Gastroesophageal sphincter (tissue), 3 donors: ENCODE measurements at regions not wholly inside any gene's neighbourhood (a gene's known extent, or its start where the extent isn't known, plus 50 kb on each side); places are given as distances from the start of the nearest gene placed in this dataset.

ENCODE experiments used
- EP300 ChIP-seq: sonication (generic); formaldehyde crosslinking; IDR thresholded peaks from one replicate; pipeline ENCODE4 v1.6.1; 2017; ENCODE audit warnings: antibody characterized with exemption, mild to moderate bottlenecking
- POLR2A ChIP-seq, 2 donors: fragments of 450-650 bp; IDR thresholded peaks; one replicate each; pipeline ENCODE4 v1.6.1; 2017; ENCODE audit warnings: antibody characterized with exemption in 2 of 2, mild to moderate bottlenecking in 2 of 2, moderate library complexity in 1 of 2
- POLR2AphosphoS5 ChIP-seq: sonication (generic); formaldehyde crosslinking; IDR thresholded peaks from one replicate; pipeline ENCODE4 v1.6.1; 2017; ENCODE audit warnings: antibody characterized with exemption
- TF ChIP-seq, protein P1 (sequence below), 4 experiments: fragments of 200-600 bp in 2 of 4; fragments of 450-650 bp in 2 of 4; sonication (generic) in 1 of 4; IDR thresholded peaks; one replicate each; pipeline ENCODE4 v1.5.1; 2017 to 2019; ENCODE audit warnings: antibody characterized with exemption in 4 of 4, mild to moderate bottlenecking in 2 of 4, moderate library complexity in 2 of 4

DNA sequence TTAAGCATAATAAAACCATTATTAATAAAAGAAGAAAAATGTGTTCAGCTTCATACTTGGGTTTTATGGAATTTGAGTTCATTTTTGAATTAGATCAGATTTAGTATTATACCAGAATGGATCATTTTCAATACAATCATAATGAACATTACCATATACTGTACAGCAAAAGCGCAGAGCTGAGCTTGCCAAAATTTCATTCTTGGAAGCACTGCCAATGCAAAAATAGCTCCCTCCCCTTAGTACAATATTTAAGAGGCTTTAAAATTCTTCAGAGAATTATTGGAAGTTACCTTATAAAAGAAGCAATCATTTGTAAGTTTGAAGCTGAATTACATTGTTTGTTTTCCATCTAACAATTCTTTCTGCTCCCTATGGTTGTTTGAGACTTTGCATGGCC lies 938.1 kb upstream of the SLC39A10 start:
- TF ChIP-seq, protein P1, sequence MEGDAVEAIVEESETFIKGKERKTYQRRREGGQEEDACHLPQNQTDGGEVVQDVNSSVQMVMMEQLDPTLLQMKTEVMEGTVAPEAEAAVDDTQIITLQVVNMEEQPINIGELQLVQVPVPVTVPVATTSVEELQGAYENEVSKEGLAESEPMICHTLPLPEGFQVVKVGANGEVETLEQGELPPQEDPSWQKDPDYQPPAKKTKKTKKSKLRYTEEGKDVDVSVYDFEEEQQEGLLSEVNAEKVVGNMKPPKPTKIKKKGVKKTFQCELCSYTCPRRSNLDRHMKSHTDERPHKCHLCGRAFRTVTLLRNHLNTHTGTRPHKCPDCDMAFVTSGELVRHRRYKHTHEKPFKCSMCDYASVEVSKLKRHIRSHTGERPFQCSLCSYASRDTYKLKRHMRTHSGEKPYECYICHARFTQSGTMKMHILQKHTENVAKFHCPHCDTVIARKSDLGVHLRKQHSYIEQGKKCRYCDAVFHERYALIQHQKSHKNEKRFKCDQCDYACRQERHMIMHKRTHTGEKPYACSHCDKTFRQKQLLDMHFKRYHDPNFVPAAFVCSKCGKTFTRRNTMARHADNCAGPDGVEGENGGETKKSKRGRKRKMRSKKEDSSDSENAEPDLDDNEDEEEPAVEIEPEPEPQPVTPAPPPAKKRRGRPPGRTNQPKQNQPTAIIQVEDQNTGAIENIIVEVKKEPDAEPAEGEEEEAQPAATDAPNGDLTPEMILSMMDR (IDR thresholded peaks at IDR 0.05): no peak
- no peak for TF ChIP-seq POLR2A (IDR thresholded peaks at IDR 0.05)
- no peak for TF ChIP-seq POLR2AphosphoS5
- TF ChIP-seq EP300: no peak
